ENCODE measurements at regions not wholly inside any gene's neighbourhood (a gene's known extent, or its start where the extent isn't known, plus 50 kb on each side); places are given as distances from the start of the nearest gene placed in this dataset.

GRCh38 chr2:67626656-67627055 lies 229.5 kb downstream of the ETAA1 start:
- no TSS peak for BruUV-seq (replicated peaks)
- H3K27ac ChIP-seq (ENCODE audit: low read depth, low read length, poor library complexity, severe bottlenecking), result no peak overlapping the region
- no peaks in the 10 kb centered on the region for H3K27me3 ChIP-seq (replicated peaks; ENCODE audit: insufficient read depth, low read depth, low read length, poor library complexity)
- H3K4me1 ChIP-seq (ENCODE audit: insufficient read depth, low read length, poor library complexity, severe bottlenecking), result no peaks in the 10 kb centered on the region
- H3K9me3 ChIP-seq (ENCODE audit: low read depth, low read length, poor library complexity, severe bottlenecking), result no peaks in the 10 kb centered on the region
- intact Hi-C loops (cut with micrococcal nuclease; ENCODE audit: unreplicated experiment), result no loop called here
- CTCF ChIA-PET, result no interaction called here
- H3K36me3 ChIP-seq (ENCODE audit: insufficient read depth, low read length, poor library complexity, severe bottlenecking), result no peaks in the 10 kb centered on the region
- H3K4me3 ChIP-seq (ENCODE audit: low read depth, low read length, poor library complexity, severe bottlenecking), result no peak overlapping the region
- no peak for DNase-seq (ENCODE audit: low spot score)
- TF ChIP-seq EZH2 (IDR thresholded peaks at IDR 0.05; ENCODE audit: borderline replicate concordance, low read depth, low read length, poor library complexity, severe bottlenecking), result no peak
- TF ChIP-seq, protein P1, sequence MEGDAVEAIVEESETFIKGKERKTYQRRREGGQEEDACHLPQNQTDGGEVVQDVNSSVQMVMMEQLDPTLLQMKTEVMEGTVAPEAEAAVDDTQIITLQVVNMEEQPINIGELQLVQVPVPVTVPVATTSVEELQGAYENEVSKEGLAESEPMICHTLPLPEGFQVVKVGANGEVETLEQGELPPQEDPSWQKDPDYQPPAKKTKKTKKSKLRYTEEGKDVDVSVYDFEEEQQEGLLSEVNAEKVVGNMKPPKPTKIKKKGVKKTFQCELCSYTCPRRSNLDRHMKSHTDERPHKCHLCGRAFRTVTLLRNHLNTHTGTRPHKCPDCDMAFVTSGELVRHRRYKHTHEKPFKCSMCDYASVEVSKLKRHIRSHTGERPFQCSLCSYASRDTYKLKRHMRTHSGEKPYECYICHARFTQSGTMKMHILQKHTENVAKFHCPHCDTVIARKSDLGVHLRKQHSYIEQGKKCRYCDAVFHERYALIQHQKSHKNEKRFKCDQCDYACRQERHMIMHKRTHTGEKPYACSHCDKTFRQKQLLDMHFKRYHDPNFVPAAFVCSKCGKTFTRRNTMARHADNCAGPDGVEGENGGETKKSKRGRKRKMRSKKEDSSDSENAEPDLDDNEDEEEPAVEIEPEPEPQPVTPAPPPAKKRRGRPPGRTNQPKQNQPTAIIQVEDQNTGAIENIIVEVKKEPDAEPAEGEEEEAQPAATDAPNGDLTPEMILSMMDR (conservative IDR thresholded peaks at IDR 0.05; ENCODE audit: low read depth, low read length), result no peak
- POLR2A ChIA-PET (ENCODE audit: low non-redundant PET), result no interaction called here

DNA sequence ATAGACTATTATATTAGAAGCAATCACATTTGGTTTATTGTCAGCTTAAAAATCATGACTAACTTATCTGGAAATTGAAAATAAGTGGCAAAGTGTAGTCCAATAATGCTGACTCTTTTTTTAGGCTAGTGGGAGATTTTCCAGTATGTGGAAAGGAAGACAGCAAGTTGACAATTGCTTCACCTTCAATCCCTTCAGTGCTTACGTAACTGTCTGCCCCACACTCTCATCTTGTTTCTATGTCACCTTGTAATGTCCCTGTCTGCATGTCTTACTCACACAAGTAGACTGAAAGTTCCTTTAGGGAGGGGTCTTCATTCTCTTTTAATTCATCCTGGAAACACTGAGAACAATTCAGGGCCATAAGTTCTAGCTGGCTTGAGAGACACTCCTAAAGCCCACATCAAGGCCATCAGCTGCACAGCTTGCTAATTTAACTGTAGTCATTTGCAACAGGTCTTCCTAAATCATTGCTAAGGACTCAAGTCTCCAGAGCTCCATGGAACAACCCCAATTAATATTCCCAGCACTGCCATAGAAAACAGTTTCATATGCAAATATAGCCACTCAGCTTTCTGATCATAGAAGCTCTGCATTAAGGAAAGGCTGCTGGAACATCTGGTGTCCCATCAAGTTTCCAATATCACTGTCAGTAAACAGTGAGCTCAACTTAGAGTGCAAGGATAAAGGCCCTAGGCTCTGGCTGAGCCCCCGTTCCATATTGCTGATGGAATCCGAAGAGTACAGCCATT lies 230.5 kb downstream of the ETAA1 start:
- no peaks in the 10 kb centered on the region for H3K27me3 ChIP-seq (replicated peaks; ENCODE audit: insufficient read depth, low read depth, low read length, poor library complexity)
- ChIA-PET CTCF (no interaction called here), POLR2A (ENCODE audit: low non-redundant PET) (interaction anchor here (0.5 kb wide), 1 partner anchor 285 kb away, joined by 3 read pairs; no protein-coding TSS in a partner anchor)
- H3K4me3 ChIP-seq (ENCODE audit: low read depth, low read length, poor library complexity, severe bottlenecking), result no peak overlapping the region
- no peaks in the 10 kb centered on the region for H3K4me1 ChIP-seq (ENCODE audit: insufficient read depth, low read length, poor library complexity, severe bottlenecking)
- DNase-seq (ENCODE audit: low spot score), result no peak
- no peaks in the 10 kb centered on the region for H3K36me3 ChIP-seq (ENCODE audit: insufficient read depth, low read length, poor library complexity, severe bottlenecking)
- TF ChIP-seq EZH2 (IDR thresholded peaks at IDR 0.05; ENCODE audit: borderline replicate concordance, low read depth, low read length, poor library complexity, severe bottlenecking), result no peak
- TF ChIP-seq, protein P1 (conservative IDR thresholded peaks at IDR 0.05; ENCODE audit: low read depth, low read length), result no peak
- BruUV-seq (replicated peaks), result no TSS peak
- no peak overlapping the region for H3K27ac ChIP-seq (ENCODE audit: low read depth, low read length, poor library complexity, severe bottlenecking)
- no peaks in the 10 kb centered on the region for H3K9me3 ChIP-seq (ENCODE audit: low read depth, low read length, poor library complexity, severe bottlenecking)
- intact Hi-C loops (cut with micrococcal nuclease; ENCODE audit: unreplicated experiment), result no loop called here

GRCh38 chr2:67628892-67629291 lies 231.8 kb downstream of the ETAA1 start:
- CTCF ChIA-PET, result no interaction called here
- no peak for TF ChIP-seq EZH2 (IDR thresholded peaks at IDR 0.05; ENCODE audit: borderline replicate concordance, low read depth, low read length, poor library complexity, severe bottlenecking)
- TF ChIP-seq, protein P1 (conservative IDR thresholded peaks at IDR 0.05; ENCODE audit: low read depth, low read length), result no peak

More at GRCh38 chr2:67628892-67629291, 231.8 kb downstream of the ETAA1 start:
- no peak for DNase-seq (ENCODE audit: low spot score)
- H3K4me3 ChIP-seq (ENCODE audit: low read depth, low read length, poor library complexity, severe bottlenecking), result no peak overlapping the region
- H3K27ac ChIP-seq (ENCODE audit: low read depth, low read length, poor library complexity, severe bottlenecking), result no peak overlapping the region
- H3K36me3 ChIP-seq (ENCODE audit: insufficient read depth, low read length, poor library complexity, severe bottlenecking), result no peaks in the 10 kb centered on the region
- intact Hi-C loops (cut with micrococcal nuclease; ENCODE audit: unreplicated experiment), result no loop called here
- BruUV-seq (replicated peaks), result no TSS peak
- H3K27me3 ChIP-seq (replicated peaks; ENCODE audit: insufficient read depth, low read depth, low read length, poor library complexity), result no peaks in the 10 kb centered on the region
- POLR2A ChIA-PET (ENCODE audit: low non-redundant PET), result no interaction called here
- H3K4me1 ChIP-seq (ENCODE audit: insufficient read depth, low read length, poor library complexity, severe bottlenecking), result no peaks in the 10 kb centered on the region
- H3K9me3 ChIP-seq (ENCODE audit: low read depth, low read length, poor library complexity, severe bottlenecking), result no peaks in the 10 kb centered on the region
